HUES48 (cell line): ENCODE measurements at regions not wholly inside any gene's neighbourhood (a gene's known extent, or its start where the extent isn't known, plus 50 kb on each side); places are given as distances from the start of the nearest gene placed in this dataset.

Source experiments
- H3K27ac ChIP-seq: one replicate; pipeline ENCODE4 v1.7.0; 2013; ENCODE audit warnings: low read depth, low read length, inconsistent platforms
- H3K27me3 ChIP-seq: 2 replicates; pipeline ENCODE4 v1.6.1; 2013; ENCODE audit warnings: mild to moderate bottlenecking, low read length; ENCODE audit not compliant: control insufficient read depth, insufficient read depth
- H3K36me3 ChIP-seq: 2 replicates; pipeline ENCODE4 v1.6.1; 2013; ENCODE audit warnings: low read length; ENCODE audit not compliant: control insufficient read depth, insufficient read depth
- H3K4me1 ChIP-seq: 2 replicates; pipeline ENCODE4 v1.6.1; 2013; ENCODE audit warnings: mild to moderate bottlenecking, low read length; ENCODE audit not compliant: control insufficient read depth, insufficient read depth
- H3K4me3 ChIP-seq: 2 replicates; pipeline ENCODE4 v1.5.1; 2013; ENCODE audit warnings: mild to moderate bottlenecking, low read depth, low read length
- H3K9ac ChIP-seq: 2 replicates; pipeline ENCODE4 v1.6.1; 2013; ENCODE audit warnings: mild to moderate bottlenecking, low read depth, low read length, moderate library complexity
- H3K9me3 ChIP-seq: 2 replicates; pipeline ENCODE4 v1.6.1; 2013; ENCODE audit warnings: low read length; ENCODE audit not compliant: control insufficient read depth, insufficient read depth

DNA sequence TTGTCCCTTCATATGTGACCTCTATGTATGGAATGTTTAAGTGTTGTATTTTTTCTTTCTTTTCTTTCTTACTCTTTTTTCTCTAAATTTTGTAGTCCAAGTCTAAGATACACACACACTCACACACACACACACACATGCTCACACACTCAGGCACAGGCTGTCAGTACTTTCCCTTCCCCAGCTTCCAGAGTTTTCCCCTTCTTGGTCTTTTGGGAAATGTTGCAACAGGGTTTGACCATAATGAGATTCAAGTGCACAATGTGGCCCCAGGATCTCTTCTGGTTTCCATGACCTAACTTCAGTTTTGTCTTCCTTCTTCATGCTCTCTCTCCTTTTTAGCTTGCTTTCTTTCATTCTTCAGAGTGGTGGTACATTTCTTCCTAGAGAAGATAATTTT is 289.8 kb upstream of the FOXF1 start:
- H3K27ac ChIP-seq, result no peak overlapping the region
- no peaks in the 10 kb centered on the region; the same call in 1 of the 2 replicates for H3K27me3 ChIP-seq

GRCh38 chr16:86221085-86221484 is 289.2 kb upstream of the FOXF1 start:
- Histone ChIP-seq H3K27me3 (no peaks in the 10 kb centered on the region; the same call in 1 of the 2 replicates), H3K9ac (no peak overlapping the region), H3K4me3 (no peak overlapping the region), H3K9me3 (no peaks in the 10 kb centered on the region), H3K27ac (no peak overlapping the region), H3K4me1 (no peaks in the 10 kb centered on the region), H3K36me3 (no peaks in the 10 kb centered on the region)

More for the DNA sequence above, 289.8 kb upstream of the FOXF1 start:
- no peaks in the 10 kb centered on the region for H3K9me3 ChIP-seq
- no peaks in the 10 kb centered on the region for H3K36me3 ChIP-seq
- H3K4me1 ChIP-seq, result no peaks in the 10 kb centered on the region
- no peak overlapping the region for H3K4me3 ChIP-seq
- H3K9ac ChIP-seq, result no peak overlapping the region

DNA sequence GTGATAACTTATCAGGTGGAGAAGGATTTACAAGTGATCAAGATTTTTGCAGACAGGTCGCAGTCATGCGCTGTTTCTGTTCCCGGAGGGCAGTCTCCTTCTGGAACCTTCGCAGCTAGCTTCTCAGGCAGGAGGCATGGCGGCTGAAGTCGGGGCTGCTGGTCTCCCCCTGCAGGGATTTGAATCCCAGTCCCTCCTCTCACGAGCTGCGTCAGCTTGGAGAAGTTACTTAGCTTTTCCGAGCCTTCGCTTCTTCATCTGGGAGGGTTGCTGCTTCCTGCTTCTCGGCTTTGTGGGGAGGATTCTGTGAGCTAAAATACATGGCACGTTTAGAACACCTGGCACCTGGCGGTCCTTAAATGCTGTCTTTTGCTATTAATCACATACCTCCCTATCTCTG is 287.8 kb upstream of the FOXF1 start:
- H3K27ac ChIP-seq, result no peak overlapping the region
- H3K27me3 ChIP-seq, result no peaks in the 10 kb centered on the region; the same call in 1 of the 2 replicates

DNA sequence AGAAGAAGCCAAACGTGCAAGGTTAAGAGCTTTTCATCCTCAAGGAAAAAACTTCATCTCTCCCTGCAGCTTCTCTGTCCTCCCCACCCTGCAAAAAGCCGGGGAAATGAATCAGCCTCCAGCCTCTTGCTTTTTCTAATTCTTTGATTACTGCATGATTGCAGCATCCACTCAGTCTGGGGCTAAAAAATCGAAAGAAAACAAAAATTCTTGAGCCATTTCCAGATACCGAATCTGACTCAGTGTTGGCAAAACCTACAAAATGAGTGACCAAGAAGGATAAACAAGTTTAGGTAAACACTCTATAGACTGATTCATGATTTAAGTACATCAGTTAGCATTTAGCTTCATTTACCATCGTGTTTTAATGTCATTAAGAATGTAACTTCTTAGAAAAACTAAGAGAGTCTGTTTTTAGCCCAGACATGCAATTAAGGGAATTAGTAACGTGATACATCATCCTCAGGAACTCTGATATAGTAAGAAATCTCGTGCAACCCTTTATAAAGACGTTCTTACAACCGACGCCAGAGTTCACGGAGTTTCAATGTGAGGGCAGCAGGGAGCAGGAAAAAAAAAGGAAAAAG is 287.3 kb upstream of the FOXF1 start:
- no peak overlapping the region for H3K4me3 ChIP-seq
- no peaks in the 10 kb centered on the region for H3K36me3 ChIP-seq
- no peak overlapping the region for H3K9ac ChIP-seq
- no peak overlapping the region for H3K27ac ChIP-seq
- no peaks in the 10 kb centered on the region; the same call in 1 of the 2 replicates for H3K27me3 ChIP-seq
- no peaks in the 10 kb centered on the region for H3K4me1 ChIP-seq
- no peaks in the 10 kb centered on the region for H3K9me3 ChIP-seq

More for the DNA sequence above, 287.8 kb upstream of the FOXF1 start:
- no peaks in the 10 kb centered on the region for H3K9me3 ChIP-seq
- H3K4me1 ChIP-seq, result no peaks in the 10 kb centered on the region
- no peaks in the 10 kb centered on the region for H3K36me3 ChIP-seq
- H3K4me3 ChIP-seq, result no peak overlapping the region
- H3K9ac ChIP-seq, result no peak overlapping the region

DNA sequence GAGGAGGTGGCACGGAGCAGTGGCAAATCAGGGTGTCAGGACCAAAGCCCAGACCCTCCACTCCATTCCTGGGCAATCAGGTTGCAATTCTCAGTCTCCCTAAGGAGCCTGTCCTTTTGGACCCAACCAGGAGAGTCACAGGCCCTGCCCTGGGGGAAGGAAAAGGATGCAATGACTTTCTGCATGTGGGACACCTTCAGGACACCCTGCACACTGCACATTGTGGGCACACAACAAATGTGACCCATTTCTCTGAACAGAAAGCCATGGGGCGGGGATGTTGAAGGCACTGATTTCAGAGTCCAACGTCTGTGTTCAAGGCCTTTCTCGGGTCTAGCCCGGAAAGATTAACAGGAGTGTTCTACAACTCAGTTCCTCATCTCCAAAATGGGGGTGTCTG is 286.2 kb upstream of the FOXF1 start:
- H3K9ac ChIP-seq, result no peak overlapping the region
- no peak overlapping the region for H3K4me3 ChIP-seq
- no peaks in the 10 kb centered on the region for H3K36me3 ChIP-seq
- no peaks in the 10 kb centered on the region for H3K4me1 ChIP-seq
- no peaks in the 10 kb centered on the region; the same call in 1 of the 2 replicates for H3K27me3 ChIP-seq
- no peaks in the 10 kb centered on the region for H3K9me3 ChIP-seq
- no peak overlapping the region for H3K27ac ChIP-seq

DNA sequence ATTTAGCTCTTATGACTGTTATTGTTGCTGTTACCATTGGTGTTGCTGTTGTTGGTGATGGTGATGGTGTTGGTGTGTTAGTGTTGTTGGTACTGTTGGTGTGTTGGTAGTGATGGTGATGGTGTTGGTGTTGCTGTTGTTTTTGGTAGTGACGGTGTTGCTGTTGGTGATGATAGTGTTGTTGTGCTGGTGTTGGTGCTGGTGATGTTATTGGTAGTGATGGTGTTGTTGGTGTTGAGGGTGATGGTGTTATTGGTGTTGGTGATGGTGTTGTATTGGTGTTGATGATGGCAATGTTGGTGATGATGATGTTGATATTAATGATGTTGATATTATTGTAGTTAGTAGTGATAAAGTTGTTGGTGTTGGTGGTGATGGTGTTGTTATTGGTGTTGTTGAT is 285.7 kb upstream of the FOXF1 start:
- no peaks in the 10 kb centered on the region; the same call in 1 of the 2 replicates for H3K27me3 ChIP-seq
- H3K4me1 ChIP-seq, result no peaks in the 10 kb centered on the region

DNA sequence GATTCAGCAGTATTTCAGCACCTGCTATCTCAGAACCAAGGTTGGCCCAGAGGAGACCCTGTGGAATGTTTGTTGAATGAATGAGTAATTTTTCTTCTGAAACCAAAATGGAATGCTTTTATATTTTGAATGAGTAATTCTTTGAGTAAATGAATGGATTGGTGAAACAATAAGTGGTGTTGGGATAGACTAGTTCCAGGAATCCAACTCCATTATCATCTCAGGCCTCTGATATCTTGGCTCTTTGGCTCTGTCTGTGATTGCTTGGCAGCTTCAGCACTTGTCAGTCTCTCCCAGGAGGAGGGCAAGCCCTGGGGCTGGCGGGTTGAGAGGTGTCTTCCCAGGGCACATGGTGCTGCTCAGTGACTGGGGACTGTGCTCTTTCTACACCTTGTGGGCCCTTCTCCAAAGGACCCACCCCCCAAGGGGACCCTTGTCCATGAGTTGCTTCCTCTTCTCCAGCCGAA is 284.4 kb upstream of the FOXF1 start:
- Histone ChIP-seq H3K4me1 (no peaks in the 10 kb centered on the region), H3K9ac (no peak overlapping the region), H3K9me3 (no peaks in the 10 kb centered on the region), H3K4me3 (no peak overlapping the region), H3K36me3 (no peaks in the 10 kb centered on the region), H3K27ac (no peak overlapping the region), H3K27me3 (no peaks in the 10 kb centered on the region; the same call in 1 of the 2 replicates)

More for the DNA sequence above, 285.7 kb upstream of the FOXF1 start:
- H3K9me3 ChIP-seq, result no peaks in the 10 kb centered on the region
- H3K27ac ChIP-seq, result no peak overlapping the region
- no peak overlapping the region for H3K4me3 ChIP-seq
- H3K36me3 ChIP-seq, result no peaks in the 10 kb centered on the region
- no peak overlapping the region for H3K9ac ChIP-seq

GRCh38 chr16:86227041-86227440 is 283.3 kb upstream of the FOXF1 start:
- Histone ChIP-seq H3K27me3 (no peaks in the 10 kb centered on the region), H3K4me1 (no peaks in the 10 kb centered on the region), H3K4me3 (no peak overlapping the region), H3K27ac (no peak overlapping the region), H3K9me3 (no peaks in the 10 kb centered on the region; the same call in 1 of the 2 replicates), H3K9ac (no peak overlapping the region), H3K36me3 (no peaks in the 10 kb centered on the region)

GRCh38 chr16:86227801-86228200 is 282.5 kb upstream of the FOXF1 start:
- Histone ChIP-seq H3K36me3 (no peaks in the 10 kb centered on the region), H3K4me3 (no peak overlapping the region), H3K9me3 (peaks cover under 1% of the 10 kb centered on the region), H3K4me1 (no peaks in the 10 kb centered on the region), H3K27me3 (no peaks in the 10 kb centered on the region), H3K9ac (no peak overlapping the region), H3K27ac (no peak overlapping the region)

- Histone ChIP-seq H3K9me3 (peaks cover 4% of the 10 kb centered on the region), H3K4me3 (no peak overlapping the region), H3K27ac (no peak overlapping the region), H3K27me3 (no peaks in the 10 kb centered on the region), H3K36me3 (no peaks in the 10 kb centered on the region), H3K4me1 (no peaks in the 10 kb centered on the region), H3K9ac (no peak overlapping the region)
Observed at GRCh38 chr16:86228713-86229112, 281.6 kb upstream of the FOXF1 start.

DNA sequence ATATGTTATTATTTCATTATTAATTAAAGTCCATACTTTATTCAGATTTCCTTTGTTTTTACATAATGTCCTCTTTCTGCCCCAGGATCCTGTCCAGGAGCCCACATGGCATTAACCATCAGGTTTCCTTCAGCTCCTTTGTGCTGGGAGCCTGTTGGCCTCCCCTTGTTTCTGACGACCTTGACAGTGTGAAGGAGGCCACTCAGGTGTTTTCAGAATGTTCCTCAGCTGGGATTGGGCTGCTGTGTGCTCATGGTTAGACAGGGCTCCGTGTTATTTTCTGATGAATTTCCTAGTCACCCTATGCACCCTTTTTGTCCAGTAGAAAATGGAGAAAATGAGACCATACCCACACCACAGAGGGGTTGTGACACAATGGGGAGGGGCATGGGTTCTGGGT is 281.0 kb upstream of the FOXF1 start:
- H3K27ac ChIP-seq, result no peak overlapping the region
- H3K27me3 ChIP-seq, result no peaks in the 10 kb centered on the region
- peaks cover 4% of the 10 kb centered on the region for H3K9me3 ChIP-seq
- H3K9ac ChIP-seq, result no peak overlapping the region
- H3K4me3 ChIP-seq, result no peak overlapping the region
- H3K36me3 ChIP-seq, result no peaks in the 10 kb centered on the region
- no peaks in the 10 kb centered on the region for H3K4me1 ChIP-seq
